ENCODE measurements at regions not wholly inside any gene's neighbourhood (a gene's known extent, or its start where the extent isn't known, plus 50 kb on each side); places are given as distances from the start of the nearest gene placed in this dataset.

- H3K9me3 ChIP-seq (ENCODE audit: control insufficient read depth in 1 of 2, insufficient read depth in 1 of 2, low read depth in 1 of 2, low read length in 2 of 2): no peaks in the 10 kb centered on the region
- no peaks in the 10 kb centered on the region for H4K20me1 ChIP-seq (ENCODE audit: insufficient read depth)
- RAD21 ChIA-PET (ENCODE audit: low non-redundant PET in 1 of 2, low total read pairs in 2 of 2, uncharacterized antibody in 2 of 2, unreplicated experiment in 2 of 2): no interaction called here
- H3K27me3 ChIP-seq (ENCODE audit: insufficient read depth, low read length): no peaks in the 10 kb centered on the region
- no peak for ATAC-seq
- intact Hi-C loops (cut with micrococcal nuclease): no loop called here
- CTCF ChIA-PET: no interaction called here
- no peaks in the 10 kb centered on the region for H3K36me3 ChIP-seq (ENCODE audit: control insufficient read depth in 1 of 2, insufficient read depth in 2 of 2, low read length in 2 of 2)
- H3K4me1 ChIP-seq (ENCODE audit: control insufficient read depth in 1 of 2, insufficient read depth in 2 of 2, low read length in 2 of 2): peaks cover 2 to 9% of the 10 kb centered on the region in 2 experiments; a peak in 1 of 4 replicates
- H3K79me2 ChIP-seq (ENCODE audit: insufficient read depth, low read length): no peaks in the 10 kb centered on the region
- BruUV-seq (replicated peaks): no TSS peak
- no peak for DNase-seq (ENCODE audit: low read depth, low spot score)
- POLR2A ChIA-PET: no interaction called here
- H3K9me2 ChIP-seq (ENCODE audit: insufficient read depth): no peaks in the 10 kb centered on the region
- H2AFZ ChIP-seq (ENCODE audit: low read depth, low read length, poor library complexity, severe bottlenecking): no peak overlapping the region
- H3K4me3 ChIP-seq (replicated peaks in 1 of 2; ENCODE audit: low read depth in 1 of 2, low read length in 2 of 2): no peak overlapping the region
- TF ChIP-seq ZFX (IDR thresholded peaks at IDR 0.05) (no peak), MAX (IDR thresholded peaks at IDR 0.05) (no peak), EZH2phosphoT487 (IDR thresholded peaks at IDR 0.05; ENCODE audit: borderline replicate concordance) (no peak), SP1 (IDR thresholded peaks at IDR 0.05; ENCODE audit: low read depth) (no peak), ZNF274 (IDR thresholded peaks at IDR 0.05; ENCODE audit: low read depth, low read length) (no peak), YY1 (IDR thresholded peaks at IDR 0.05; ENCODE audit: extremely low read depth, insufficient replicate concordance, low read depth, low read length) (no peak), EGR1 (IDR thresholded peaks at IDR 0.05; ENCODE audit: low read depth) (no peak), FOSL1 (IDR thresholded peaks at IDR 0.05; ENCODE audit: low read depth) (no peak), TCF7L2 (IDR thresholded peaks at IDR 0.05; ENCODE audit: borderline replicate concordance, extremely low read depth, insufficient read depth, insufficient read length) (no peak)
- TF ChIP-seq, protein P1, sequence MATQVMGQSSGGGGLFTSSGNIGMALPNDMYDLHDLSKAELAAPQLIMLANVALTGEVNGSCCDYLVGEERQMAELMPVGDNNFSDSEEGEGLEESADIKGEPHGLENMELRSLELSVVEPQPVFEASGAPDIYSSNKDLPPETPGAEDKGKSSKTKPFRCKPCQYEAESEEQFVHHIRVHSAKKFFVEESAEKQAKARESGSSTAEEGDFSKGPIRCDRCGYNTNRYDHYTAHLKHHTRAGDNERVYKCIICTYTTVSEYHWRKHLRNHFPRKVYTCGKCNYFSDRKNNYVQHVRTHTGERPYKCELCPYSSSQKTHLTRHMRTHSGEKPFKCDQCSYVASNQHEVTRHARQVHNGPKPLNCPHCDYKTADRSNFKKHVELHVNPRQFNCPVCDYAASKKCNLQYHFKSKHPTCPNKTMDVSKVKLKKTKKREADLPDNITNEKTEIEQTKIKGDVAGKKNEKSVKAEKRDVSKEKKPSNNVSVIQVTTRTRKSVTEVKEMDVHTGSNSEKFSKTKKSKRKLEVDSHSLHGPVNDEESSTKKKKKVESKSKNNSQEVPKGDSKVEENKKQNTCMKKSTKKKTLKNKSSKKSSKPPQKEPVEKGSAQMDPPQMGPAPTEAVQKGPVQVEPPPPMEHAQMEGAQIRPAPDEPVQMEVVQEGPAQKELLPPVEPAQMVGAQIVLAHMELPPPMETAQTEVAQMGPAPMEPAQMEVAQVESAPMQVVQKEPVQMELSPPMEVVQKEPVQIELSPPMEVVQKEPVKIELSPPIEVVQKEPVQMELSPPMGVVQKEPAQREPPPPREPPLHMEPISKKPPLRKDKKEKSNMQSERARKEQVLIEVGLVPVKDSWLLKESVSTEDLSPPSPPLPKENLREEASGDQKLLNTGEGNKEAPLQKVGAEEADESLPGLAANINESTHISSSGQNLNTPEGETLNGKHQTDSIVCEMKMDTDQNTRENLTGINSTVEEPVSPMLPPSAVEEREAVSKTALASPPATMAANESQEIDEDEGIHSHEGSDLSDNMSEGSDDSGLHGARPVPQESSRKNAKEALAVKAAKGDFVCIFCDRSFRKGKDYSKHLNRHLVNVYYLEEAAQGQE (IDR thresholded peaks at IDR 0.05; ENCODE audit: low read depth): no peak
- H3K9ac ChIP-seq (ENCODE audit: low read length): no peak overlapping the region
- no peak overlapping the region for H3K27ac ChIP-seq (ENCODE audit: low read depth, low read length)
- no peak overlapping the region for H3K4me2 ChIP-seq (ENCODE audit: low read length)
These were observed 82.8 kb upstream of the GRB10 start for GRCh38 chr7:50865450-50865849.
